ENCODE measurements at regions not wholly inside any gene's neighbourhood (a gene's known extent, or its start where the extent isn't known, plus 50 kb on each side); places are given as distances from the start of the nearest gene placed in this dataset.

DNA sequence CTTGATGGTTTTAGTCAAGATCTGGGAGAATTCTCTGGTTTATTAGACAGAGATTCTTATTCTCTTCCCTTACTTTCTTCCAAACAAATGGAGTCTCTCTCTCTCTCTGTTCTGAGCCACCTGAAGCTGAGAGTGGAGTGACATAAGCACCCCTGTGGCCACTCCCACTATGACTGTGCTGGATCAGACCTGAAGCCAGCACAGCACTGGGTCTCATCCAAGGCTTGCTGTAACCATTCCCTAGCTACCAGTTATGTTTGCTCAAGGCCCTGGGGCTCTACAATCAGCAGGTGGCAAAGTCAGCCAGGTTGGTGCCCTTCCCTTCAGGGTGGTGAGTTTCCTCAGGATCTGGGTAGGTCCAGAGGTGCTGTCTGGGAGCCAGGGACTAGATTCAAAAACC, 568.5 kb downstream of the AACS start:
- Mint-ChIP-seq H3K4me3 (no peak overlapping the region), H3K27me3 (ENCODE audit: low read depth in 2 of 2) (no peaks in the 10 kb centered on the region), H3K36me3 (peaks cover 7% of the 10 kb centered on the region), H3K4me1 (no peaks in the 10 kb centered on the region), H3K27ac (no peak overlapping the region), H3K9me3 (peaks cover 4 to 6% of the 10 kb centered on the region in 2 donors)
- Histone ChIP-seq H3K27me3 (ENCODE audit: control insufficient read depth, insufficient read depth, low read length) (no peaks in the 10 kb centered on the region), H3K36me3 (ENCODE audit: control insufficient read depth, insufficient read depth, low read length) (no peaks in the 10 kb centered on the region), H3K4me3 (ENCODE audit: low read length) (no peak overlapping the region), H3K9me3 (ENCODE audit: control insufficient read depth, insufficient read depth, low read length) (peaks cover 7% of the 10 kb centered on the region), H3K4me1 (ENCODE audit: control insufficient read depth, insufficient read depth, low read length) (no peaks in the 10 kb centered on the region), H3K27ac (ENCODE audit: low read length) (no peak overlapping the region)
- no peak for DNase-seq
- TF ChIP-seq, protein P1, sequence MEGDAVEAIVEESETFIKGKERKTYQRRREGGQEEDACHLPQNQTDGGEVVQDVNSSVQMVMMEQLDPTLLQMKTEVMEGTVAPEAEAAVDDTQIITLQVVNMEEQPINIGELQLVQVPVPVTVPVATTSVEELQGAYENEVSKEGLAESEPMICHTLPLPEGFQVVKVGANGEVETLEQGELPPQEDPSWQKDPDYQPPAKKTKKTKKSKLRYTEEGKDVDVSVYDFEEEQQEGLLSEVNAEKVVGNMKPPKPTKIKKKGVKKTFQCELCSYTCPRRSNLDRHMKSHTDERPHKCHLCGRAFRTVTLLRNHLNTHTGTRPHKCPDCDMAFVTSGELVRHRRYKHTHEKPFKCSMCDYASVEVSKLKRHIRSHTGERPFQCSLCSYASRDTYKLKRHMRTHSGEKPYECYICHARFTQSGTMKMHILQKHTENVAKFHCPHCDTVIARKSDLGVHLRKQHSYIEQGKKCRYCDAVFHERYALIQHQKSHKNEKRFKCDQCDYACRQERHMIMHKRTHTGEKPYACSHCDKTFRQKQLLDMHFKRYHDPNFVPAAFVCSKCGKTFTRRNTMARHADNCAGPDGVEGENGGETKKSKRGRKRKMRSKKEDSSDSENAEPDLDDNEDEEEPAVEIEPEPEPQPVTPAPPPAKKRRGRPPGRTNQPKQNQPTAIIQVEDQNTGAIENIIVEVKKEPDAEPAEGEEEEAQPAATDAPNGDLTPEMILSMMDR (IDR thresholded peaks at IDR 0.05), result no peak
- no peak for ATAC-seq
- intact Hi-C loops (cut with micrococcal nuclease), result no loop called here

DNA sequence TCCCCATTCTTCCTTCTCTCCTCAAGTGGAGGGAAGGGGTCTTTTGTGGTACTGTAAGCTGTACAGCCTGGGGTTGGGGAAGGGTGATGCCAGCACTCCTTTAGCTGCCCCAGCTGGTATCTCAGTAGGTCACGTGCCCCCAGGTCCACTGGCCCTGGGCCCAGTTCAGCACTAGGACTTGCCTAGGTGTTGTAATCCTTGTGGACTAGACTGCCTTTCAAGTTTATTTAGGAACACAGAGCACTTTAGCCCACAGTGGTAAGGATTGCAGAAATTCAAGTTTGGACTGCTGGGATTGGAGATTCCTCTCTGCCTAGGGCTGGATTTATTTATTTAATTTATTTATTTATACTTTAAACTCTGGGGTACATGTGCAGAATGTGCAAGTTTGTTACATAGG, 569.6 kb downstream of the AACS start:
- Mint-ChIP-seq H3K36me3 (peaks cover 7% of the 10 kb centered on the region), H3K9me3 (peaks cover 4 to 8% of the 10 kb centered on the region in 2 donors), H3K4me1 (no peaks in the 10 kb centered on the region), H3K27ac (no peak overlapping the region), H3K4me3 (no peak overlapping the region), H3K27me3 (ENCODE audit: low read depth in 2 of 2) (no peaks in the 10 kb centered on the region)
- Histone ChIP-seq H3K27me3 (ENCODE audit: control insufficient read depth, insufficient read depth, low read length) (no peaks in the 10 kb centered on the region), H3K36me3 (ENCODE audit: control insufficient read depth, insufficient read depth, low read length) (no peaks in the 10 kb centered on the region), H3K9me3 (ENCODE audit: control insufficient read depth, insufficient read depth, low read length) (peaks cover 7% of the 10 kb centered on the region), H3K4me1 (ENCODE audit: control insufficient read depth, insufficient read depth, low read length) (no peaks in the 10 kb centered on the region), H3K27ac (ENCODE audit: low read length) (no peak overlapping the region), H3K4me3 (ENCODE audit: low read length) (no peak overlapping the region)
- TF ChIP-seq, protein P1 (IDR thresholded peaks at IDR 0.05), result no peak
- no peak for DNase-seq
- intact Hi-C loops (cut with micrococcal nuclease), result no loop called here
- WGBS (ENCODE audit: insufficient coverage), result 80% methylated on average over 1 of the region's 1 CpG
- ATAC-seq, result no peak

DNA sequence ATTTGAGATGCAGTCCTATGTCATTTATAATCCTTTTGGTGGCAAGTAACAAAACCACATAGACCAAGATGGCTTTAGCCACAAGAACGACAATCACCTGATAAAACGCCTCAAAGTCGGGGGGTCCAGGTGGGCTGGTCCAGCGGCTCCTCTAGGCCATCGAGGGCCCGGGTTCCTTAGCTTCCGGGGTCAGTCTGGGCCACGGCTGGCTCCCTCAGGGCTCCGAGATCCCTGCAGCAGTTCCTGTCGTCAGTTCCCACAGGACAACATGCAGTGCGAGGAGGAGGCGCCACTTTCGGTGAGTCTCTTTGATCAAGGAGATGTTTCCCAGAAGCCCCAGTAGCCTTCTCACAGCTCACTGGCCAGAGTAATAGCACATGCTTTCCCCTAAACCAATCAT, 574.6 kb downstream of the AACS start:
- TF ChIP-seq, protein P1 (IDR thresholded peaks at IDR 0.05), result no peak
- Mint-ChIP-seq H3K9me3 (peaks cover 0 to 6% of the 10 kb centered on the region in 2 donors), H3K27me3 (ENCODE audit: low read depth in 2 of 2) (no peaks in the 10 kb centered on the region), H3K36me3 (no peaks in the 10 kb centered on the region), H3K4me3 (no peak overlapping the region), H3K27ac (no peak overlapping the region), H3K4me1 (no peaks in the 10 kb centered on the region)
- ATAC-seq (no peak), DNase-seq (no peak)
- WGBS (ENCODE audit: insufficient coverage), result 89% methylated on average over 13 of the region's 13 CpGs
- no peak overlapping the region for H3K4me3 ChIP-seq (ENCODE audit: low read length)
- no peak overlapping the region for H3K27ac ChIP-seq (ENCODE audit: low read length)
- no peaks in the 10 kb centered on the region for H3K27me3 ChIP-seq (ENCODE audit: control insufficient read depth, insufficient read depth, low read length)
- intact Hi-C loops (cut with micrococcal nuclease), result no loop called here
- no peaks in the 10 kb centered on the region for H3K4me1 ChIP-seq (ENCODE audit: control insufficient read depth, insufficient read depth, low read length)
- H3K9me3 ChIP-seq (ENCODE audit: control insufficient read depth, insufficient read depth, low read length), result peaks cover under 1% of the 10 kb centered on the region
- no peaks in the 10 kb centered on the region for H3K36me3 ChIP-seq (ENCODE audit: control insufficient read depth, insufficient read depth, low read length)

DNA sequence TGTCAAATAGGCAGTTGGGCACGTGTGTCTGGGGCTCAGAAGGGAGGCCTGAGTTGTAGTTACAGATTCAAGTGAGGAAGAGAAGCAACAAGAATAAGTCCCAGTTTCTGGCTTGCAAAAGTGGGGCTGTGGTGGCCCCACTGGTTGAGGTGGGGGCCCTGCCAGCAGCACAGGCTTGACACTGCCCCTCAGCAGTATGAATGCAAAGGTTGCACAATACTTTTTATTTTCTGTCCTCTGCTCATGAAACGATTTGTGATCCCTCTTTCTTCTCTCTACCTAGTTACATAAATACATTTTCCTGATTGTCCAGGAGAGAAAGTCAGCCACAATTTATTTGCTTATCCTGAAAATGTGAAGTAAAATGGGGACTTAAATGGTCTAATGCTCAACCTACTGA, 577.8 kb downstream of the AACS start:
- WGBS (ENCODE audit: insufficient coverage), result 80% methylated on average over 2 of the region's 2 CpGs
- H3K36me3 Mint-ChIP-seq, result no peaks in the 10 kb centered on the region
- intact Hi-C loops (cut with micrococcal nuclease), result no loop called here
- ATAC-seq (no peak), DNase-seq (no peak)
- no peak overlapping the region for H3K4me3 ChIP-seq (ENCODE audit: low read length)
- H3K4me1 ChIP-seq (ENCODE audit: control insufficient read depth, insufficient read depth, low read length), result no peaks in the 10 kb centered on the region
- TF ChIP-seq, protein P1 (IDR thresholded peaks at IDR 0.05), result no peak
- peaks cover 0 to 6% of the 10 kb centered on the region in 2 donors for H3K9me3 Mint-ChIP-seq
- H3K9me3 ChIP-seq (ENCODE audit: control insufficient read depth, insufficient read depth, low read length), result no peaks in the 10 kb centered on the region
- no peaks in the 10 kb centered on the region for H3K36me3 ChIP-seq (ENCODE audit: control insufficient read depth, insufficient read depth, low read length)
- no peak overlapping the region for H3K4me3 Mint-ChIP-seq
- no peaks in the 10 kb centered on the region for H3K27me3 ChIP-seq (ENCODE audit: control insufficient read depth, insufficient read depth, low read length)
- no peak overlapping the region for H3K27ac Mint-ChIP-seq
- no peaks in the 10 kb centered on the region for H3K4me1 Mint-ChIP-seq
- H3K27me3 Mint-ChIP-seq (ENCODE audit: low read depth in 2 of 2), result no peaks in the 10 kb centered on the region
- H3K27ac ChIP-seq (ENCODE audit: low read length), result no peak overlapping the region

Data from natural killer cell (primary cell).